HG03045 (cell line): ENCODE measurements at regions not wholly inside any gene's neighbourhood (a gene's known extent, or its start where the extent isn't known, plus 50 kb on each side); places are given as distances from the start of the nearest gene placed in this dataset.

Experiments used
- ATAC-seq: cut with Tn5 transposase; IDR thresholded peaks from one replicate; pipeline ENCODE4 v1.9.1; 2021; ENCODE audit warnings: mild to moderate bottlenecking, moderate library complexity; ENCODE audit not compliant: unreplicated experiment

DNA sequence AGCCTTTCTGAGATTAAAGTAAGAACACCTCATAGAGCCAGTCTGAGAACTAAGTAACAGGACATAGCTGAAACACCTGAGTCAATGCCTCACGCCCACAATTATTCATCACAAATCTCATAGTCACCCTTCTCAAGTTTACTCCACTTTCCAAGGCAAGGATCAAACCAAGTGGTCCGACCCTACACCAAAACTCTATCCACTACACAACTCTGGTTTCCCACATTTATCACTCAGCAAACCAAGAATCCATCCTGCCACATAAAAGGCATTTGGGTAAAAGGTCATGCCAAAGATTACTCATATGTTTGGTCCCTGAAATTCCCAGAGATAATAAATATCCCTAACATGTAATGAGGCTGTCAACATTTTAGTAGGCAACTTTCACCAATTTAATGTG is 144.1 kb downstream of the RPAP3 start:
- no peak for ATAC-seq

GRCh38 chr12:47560415-47560814 is 145.4 kb downstream of the RPAP3 start:
- ATAC-seq = no peak

- ATAC-seq = no peak
Observed at GRCh38 chr12:47558625-47559345, 147.0 kb downstream of the RPAP3 start.

GRCh38 chr12:47557386-47557785 is 148.4 kb downstream of the RPAP3 start:
- ATAC-seq = no peak

GRCh38 chr12:47556261-47557030 is 149.4 kb downstream of the RPAP3 start:
- ATAC-seq = no peak

DNA sequence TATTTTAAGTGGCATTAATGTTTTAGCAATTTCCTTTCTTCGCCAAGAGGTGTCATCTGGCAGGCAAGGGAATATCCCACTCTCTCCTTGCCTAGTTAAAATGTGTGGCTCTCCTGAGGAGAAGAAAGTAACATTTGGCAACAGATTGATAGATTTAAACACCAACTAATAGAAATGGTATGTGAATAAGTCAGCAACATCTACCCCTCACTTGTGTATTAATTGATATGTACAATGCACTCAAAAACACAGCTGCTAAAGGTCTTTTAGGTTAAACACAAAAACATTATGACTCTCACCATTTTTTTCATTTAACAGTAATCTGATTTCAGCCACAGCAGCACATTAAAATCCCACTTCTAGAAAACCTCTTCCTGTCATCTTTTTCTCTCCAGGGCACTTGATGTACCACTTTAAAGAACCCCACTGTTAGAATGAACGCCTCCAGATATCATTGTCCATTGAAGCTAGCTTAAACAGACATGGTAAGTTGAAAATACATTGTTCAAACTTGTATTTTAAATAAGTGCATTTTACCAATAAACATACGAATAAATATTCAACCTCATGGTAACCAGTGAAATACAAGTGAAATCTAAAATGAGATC is 151.7 kb downstream of the RPAP3 start:
- no peak for ATAC-seq

DNA sequence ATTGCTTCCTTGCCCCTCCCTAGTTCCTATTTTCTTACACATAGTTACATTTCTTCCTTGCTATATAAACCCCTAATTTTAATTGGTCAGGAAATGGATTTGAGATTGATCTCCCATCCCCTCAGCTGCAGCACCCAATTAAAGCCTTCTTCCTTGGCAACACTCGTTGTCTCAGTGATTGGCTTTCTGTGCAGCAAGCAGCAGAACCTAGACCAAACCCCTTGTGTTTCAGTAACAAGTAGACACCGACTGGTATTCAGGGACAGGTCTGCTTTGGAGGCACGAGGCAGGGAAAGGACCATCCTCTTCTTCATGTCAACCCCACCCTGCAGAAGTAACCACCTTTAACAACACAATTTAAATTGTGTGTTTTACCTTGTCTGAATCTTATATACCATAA is 152.6 kb downstream of the RPAP3 start:
- ATAC-seq = no peak

- no peak for ATAC-seq
Observed at GRCh38 chr12:47551426-47551851, 154.4 kb downstream of the RPAP3 start.

GRCh38 chr12:47549258-47549657 is 156.6 kb downstream of the RPAP3 start:
- no peak for ATAC-seq

GRCh38 chr12:47548401-47548800 is 157.4 kb downstream of the RPAP3 start:
- ATAC-seq = no peak

GRCh38 chr12:47547077-47547476 is 158.8 kb downstream of the RPAP3 start:
- no peak for ATAC-seq

DNA sequence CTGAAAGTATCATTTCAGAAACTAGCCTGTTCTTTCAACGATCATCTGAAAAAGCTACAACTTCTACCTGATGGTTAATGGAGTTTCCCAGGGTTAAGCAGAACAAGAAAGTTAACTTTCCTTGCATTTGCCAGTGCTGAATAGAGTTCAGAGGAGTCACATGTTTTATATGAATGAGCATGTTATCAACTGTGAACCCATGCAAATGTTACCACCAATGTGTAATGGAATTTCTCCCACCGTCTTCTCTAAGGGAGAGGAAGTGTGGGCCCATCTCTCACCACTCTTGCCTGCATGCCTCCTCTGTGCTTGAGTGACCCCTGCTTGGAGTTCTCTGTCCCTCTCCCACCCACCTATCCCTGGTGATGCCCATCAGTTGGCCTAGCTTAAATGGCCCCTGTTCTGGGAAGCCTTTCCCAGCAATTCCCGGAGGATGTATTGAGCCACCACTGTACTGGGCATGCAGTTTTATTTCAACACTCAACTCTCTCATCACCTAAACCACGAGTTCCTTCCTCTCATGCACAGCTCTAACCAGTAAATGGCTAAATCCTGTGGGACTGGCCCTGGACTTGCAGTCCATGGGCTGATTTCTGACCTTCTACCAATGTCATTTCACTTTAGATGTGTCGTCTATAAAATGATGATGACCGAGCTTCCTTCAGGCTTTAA is 159.8 kb downstream of the RPAP3 start:
- no peak for ATAC-seq

GRCh38 chr12:47534695-47535094 is 171.1 kb downstream of the RPAP3 start:
- ATAC-seq = no peak

DNA sequence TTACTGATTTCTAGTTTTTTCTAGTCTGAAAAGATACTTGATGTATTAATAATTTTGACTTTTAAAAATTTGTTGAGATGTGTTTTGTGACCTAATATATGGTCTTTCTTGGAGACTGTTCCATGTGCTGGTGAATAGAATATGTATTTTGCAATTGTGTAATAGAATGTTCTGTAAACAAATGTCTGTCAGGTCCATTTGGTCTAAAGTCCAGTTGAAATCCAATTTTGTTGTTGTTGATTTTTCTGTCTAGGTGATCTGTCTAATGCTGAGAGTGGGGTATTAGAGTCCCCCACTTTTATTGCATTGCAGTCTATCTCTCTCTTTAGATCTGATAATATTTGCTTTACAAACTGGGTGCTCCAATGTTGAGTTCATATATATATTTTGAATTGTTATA is 175.8 kb downstream of the RPAP3 start:
- ATAC-seq = no peak

DNA sequence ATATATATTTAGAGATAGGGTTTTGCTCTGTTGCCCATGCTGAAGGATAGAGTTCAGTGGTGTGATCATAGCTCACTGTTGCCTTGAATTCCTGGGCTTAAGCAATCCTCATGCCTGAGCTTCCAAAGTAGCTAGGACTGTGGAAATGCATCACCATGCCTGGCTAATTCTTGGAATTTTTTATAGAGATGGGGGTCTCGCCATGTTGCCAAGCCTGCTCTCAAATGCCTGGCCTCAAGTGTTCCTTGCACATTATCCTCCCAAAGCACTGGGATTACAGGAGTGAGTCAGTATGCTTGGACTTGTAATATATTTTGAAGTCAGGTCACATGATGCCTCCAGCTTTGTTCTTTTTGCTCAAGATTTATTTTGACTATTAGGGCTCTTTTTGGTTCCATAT is 178.0 kb downstream of the RPAP3 start:
- no peak for ATAC-seq

GRCh38 chr12:47520029-47520428 is 185.8 kb downstream of the RPAP3 start:
- ATAC-seq = no peak

GRCh38 chr12:47517122-47517521 is 188.7 kb downstream of the RPAP3 start:
- ATAC-seq = no peak

DNA sequence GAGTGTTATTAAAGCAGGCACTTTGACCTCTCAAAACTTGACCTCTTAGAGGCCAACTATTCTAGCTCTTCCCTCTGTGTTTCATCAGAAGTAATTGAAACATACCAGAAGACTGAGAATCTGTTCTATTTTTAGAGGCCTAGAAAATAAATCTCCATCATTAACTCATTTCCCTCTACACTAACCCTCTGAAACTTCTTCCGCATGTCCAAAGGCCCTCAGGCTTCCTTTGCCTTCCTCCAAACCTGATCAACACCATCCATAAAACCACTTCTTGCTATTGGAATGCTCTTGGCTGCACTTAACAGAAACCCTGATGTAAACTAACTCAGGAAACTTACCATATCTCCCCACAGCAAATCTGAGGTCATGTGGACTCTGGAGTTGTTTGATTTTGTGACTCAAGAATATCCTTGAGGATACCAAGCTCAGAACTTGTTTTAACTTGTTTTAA is 196.4 kb downstream of the RPAP3 start:
- no peak for ATAC-seq

GRCh38 chr12:47507221-47507620 is 198.6 kb downstream of the RPAP3 start:
- ATAC-seq = no peak

GRCh38 chr12:47504775-47505446 is 200.9 kb downstream of the RPAP3 start:
- ATAC-seq = no peak

- ATAC-seq = no peak
Observed at GRCh38 chr12:47493801-47494200, 212.0 kb downstream of the RPAP3 start.
